Bone marrow (tissue), 2 donors: ENCODE measurements at regions not wholly inside any gene's neighbourhood (a gene's known extent, or its start where the extent isn't known, plus 50 kb on each side); places are given as distances from the start of the nearest gene placed in this dataset.

Experiments used
- DNase-seq, 2 donors: peaks; one replicate each; lab custom pipeline; 2025; lab: John Stamatoyannopoulos, UW

- no peak for DNase-seq
These were observed 79.1 kb downstream of the INHBB start for GRCh38 chr2:120425014-120425413.

- no peak for DNase-seq
These were observed 82.8 kb downstream of the INHBB start for GRCh38 chr2:120428748-120429147.

- no peak for DNase-seq
These were observed 83.9 kb downstream of the INHBB start for GRCh38 chr2:120429586-120430500.

- DNase-seq = no peak
These were observed 84.5 kb downstream of the INHBB start for GRCh38 chr2:120430501-120430830.

GRCh38 chr2:120430957-120431356, 85.0 kb downstream of the INHBB start:
- DNase-seq = no peak

GRCh38 chr2:120431386-120432292, 85.7 kb downstream of the INHBB start:
- no peak for DNase-seq

GRCh38 chr2:120432293-120432975, 86.5 kb downstream of the INHBB start:
- DNase-seq = no peak

- DNase-seq = no peak
These were observed 87.3 kb downstream of the INHBB start for GRCh38 chr2:120432976-120433815.

- no peak for DNase-seq
These were observed 87.9 kb downstream of the INHBB start for GRCh38 chr2:120433816-120434290.

GRCh38 chr2:120434492-120435308, 88.8 kb downstream of the INHBB start:
- DNase-seq = no peak

- DNase-seq = no peak
These were observed 89.9 kb downstream of the INHBB start for GRCh38 chr2:120435671-120436459.

GRCh38 chr2:120436460-120436739, 90.5 kb downstream of the INHBB start:
- DNase-seq = no peak

- no peak for DNase-seq
These were observed 91.1 kb downstream of the INHBB start for GRCh38 chr2:120436885-120437603.

GRCh38 chr2:120437604-120438000, 91.7 kb downstream of the INHBB start:
- DNase-seq = no peak

- no peak for DNase-seq
These were observed 92.5 kb downstream of the INHBB start for GRCh38 chr2:120438301-120439066.

- no peak for DNase-seq
These were observed 93.1 kb downstream of the INHBB start for GRCh38 chr2:120439067-120439368.

- DNase-seq = no peak
These were observed 93.9 kb downstream of the INHBB start for GRCh38 chr2:120439637-120440384.
